ENCODE measurements at regions not wholly inside any gene's neighbourhood (a gene's known extent, or its start where the extent isn't known, plus 50 kb on each side); places are given as distances from the start of the nearest gene placed in this dataset.
"Not testable (repeated sequence)": the region's sequence is repeated elsewhere in the genome, so short reads cannot be mapped to it uniquely, and the experiment has no call there.

DNA sequence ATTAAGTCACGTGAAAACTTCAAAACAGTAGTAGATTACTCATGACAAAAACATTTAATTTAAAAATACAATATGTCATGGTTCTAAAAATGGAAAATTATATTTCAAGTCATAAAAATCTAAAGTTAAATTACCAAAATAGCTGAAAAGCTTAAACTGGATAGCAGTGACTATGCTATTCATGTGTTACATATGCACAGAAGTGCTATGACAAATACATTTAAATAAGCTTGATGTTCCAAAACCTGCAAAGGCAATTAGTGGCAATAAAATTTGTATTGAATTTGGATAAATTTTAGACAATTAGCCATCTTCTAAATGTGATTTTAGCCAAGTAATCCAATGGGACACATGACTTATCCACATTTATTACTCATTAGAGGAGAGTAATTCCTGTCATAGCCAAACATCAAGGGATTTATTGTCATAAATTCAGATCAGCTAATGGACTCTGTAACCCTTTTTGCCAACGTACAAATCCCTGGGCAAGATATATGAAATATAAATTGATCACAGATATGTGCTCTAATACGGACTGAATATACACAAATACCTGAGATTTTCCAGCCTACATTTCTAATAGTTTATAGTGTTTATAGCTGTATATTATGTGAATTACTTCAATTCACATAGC is 419.4 kb downstream of the ISL1 start:
- no peak for DNase-seq

DNA sequence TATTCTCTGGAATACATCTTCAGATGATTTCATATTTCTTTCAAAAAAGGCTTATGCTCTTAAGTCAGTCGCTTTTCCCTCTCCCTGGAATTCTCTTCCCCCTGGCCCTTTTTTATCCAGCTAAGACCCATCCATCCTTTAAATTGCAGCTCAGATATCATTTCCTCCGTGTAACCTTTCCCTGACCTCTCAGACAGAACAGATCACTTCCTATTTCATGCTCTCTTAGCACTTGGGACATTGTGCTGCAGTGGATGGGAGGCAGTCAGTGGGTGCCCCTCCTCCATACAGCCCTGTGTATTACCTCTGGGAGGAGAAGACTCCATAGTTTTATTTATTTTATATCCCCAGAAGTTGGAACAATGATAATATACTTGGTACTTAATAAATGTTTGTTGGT is 423.4 kb downstream of the ISL1 start:
- DNase-seq: no peak

DNA sequence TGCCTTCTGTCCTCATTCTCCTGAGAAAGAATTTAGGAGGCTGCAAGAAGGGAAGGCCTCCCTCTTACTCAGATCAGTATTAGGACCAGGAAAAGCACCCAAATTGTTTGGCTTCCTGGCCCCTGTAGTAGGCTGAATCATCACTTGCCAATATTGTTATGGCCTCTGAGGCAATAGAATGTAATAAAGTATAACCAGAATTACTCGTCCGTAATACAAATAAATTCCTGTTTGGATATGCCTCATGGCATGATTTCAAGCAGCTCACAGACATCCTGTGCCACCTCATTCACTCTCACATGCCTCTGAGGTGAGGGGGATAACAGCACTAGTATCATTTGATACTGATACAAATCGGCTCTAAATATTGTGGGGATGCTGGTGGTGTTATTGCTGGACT is 427.3 kb downstream of the ISL1 start:
- DNase-seq: no peak

DNA sequence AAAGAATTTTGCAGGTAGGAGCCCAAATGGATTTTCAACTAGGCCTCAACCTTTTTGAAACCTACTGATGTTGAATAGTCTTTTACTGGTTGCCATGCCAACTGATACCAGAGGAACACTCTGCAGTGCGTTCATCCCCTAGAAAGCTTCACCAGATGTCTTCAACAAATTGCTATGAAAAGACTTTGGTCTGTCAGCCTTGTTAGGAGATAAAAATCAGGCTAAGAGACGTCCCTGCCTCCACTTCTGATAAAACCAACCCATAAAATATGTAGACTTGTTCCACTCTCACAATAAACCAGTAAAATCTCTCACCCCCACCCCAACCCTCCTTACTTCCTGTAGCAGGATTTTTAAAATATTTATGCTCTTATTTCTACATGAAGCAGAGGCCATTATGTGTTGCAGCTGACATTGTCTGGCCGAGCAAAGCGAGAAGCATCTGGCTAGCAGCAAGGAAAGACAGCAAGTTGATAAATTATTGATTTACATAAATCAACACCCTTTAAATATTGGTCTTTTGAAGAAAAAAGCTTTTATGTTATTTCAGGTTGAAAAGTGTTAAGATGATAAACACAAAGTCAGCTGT is 428.7 kb downstream of the ISL1 start:
- DNase-seq: no peak

DNA sequence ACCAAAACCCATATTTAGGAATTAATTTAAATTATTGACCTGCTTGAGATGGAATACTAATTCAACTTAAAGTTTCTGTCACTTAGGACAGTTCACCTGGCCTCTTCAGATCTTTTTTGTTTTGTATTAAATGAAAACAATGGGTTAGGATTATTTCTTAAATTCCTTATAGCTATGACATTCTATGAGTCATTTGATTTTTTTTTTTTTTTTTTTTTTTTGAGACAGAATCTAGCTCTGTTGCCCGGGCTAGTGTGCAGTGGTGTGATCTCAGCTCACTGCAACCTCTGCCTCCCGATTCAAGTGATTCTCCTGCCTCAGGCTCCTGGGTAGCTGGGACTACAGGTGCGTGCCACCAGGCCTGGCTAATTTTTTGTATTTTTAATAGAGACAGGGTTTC is 431.6 kb downstream of the ISL1 start:
- DNase-seq: not testable (repeated sequence)

DNA sequence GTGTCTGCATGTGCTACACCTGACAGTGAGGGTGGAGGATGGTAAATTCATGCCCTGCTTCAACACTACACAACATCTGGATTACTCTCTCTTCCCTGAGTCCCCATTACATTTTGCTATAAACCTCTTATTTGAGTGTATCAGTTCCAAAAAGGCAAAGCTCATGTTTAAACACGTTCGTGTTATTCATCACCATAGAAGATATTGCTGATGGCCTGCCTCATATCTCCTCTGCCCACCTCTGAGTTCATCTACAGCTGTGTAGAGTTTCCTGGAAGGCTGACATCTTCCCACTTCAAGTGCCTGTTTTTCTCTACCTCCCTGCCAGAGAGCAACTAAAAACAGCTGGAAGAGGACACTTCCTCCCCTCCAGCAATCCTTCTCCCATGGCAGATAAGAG is 433.2 kb downstream of the ISL1 start:
- no peak for DNase-seq

DNA sequence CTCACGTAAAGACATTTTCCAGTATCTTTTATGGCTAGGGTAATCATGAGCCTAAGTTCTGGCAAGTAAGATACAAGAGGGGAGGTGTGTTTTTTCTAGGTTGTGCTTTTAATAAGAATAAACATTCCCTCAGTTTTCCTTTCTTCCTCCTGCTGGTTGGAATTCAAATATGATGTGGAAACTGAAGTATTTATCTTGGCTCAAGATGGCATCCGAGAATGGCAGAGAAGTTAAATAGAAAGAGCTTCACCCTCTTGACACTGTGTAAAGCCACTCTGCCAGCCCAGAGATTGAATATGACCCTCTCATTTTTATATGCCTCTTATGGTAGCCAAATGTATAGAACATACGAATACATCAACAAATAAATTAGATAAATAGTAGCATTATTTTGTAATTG is 438.4 kb downstream of the ISL1 start:
- DNase-seq: no peak

DNA sequence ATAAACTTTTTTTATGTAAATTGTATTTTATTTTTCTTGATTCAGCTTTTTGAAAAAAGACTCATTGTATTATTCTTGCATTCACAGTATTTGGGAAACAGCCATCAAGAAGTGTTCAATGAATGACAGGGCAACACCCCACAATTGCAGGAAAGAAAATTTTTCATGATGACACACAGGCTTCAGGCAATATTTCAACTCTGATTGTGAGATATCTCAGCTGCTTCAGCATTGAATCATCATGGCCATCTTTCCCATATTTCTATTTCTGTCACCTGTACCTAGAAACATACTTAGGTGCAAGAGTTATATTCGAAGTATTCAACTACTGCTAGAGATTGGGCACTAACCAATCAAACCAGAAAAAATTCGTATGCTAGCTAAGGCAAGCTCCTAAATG is 446.0 kb downstream of the ISL1 start:
- DNase-seq: no peak

DNA sequence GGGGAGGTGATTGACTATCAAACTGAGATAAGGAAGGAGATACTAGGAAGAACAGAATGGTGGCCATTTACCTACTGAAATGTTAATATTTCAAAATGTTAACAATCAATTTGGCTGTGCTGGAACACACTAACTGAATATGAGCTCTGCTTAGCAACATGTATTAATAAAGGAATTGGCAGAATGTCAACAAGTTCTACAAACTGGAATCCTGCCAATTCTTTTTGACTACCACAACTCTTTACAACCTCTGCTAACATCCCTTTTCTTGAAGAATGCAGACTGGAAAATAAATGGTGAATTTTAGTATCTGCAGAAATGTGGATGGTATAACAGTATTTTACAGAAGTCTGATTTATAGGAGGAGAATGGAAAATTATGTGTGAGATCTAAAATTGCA is 446.4 kb downstream of the ISL1 start:
- no peak for DNase-seq

DNA sequence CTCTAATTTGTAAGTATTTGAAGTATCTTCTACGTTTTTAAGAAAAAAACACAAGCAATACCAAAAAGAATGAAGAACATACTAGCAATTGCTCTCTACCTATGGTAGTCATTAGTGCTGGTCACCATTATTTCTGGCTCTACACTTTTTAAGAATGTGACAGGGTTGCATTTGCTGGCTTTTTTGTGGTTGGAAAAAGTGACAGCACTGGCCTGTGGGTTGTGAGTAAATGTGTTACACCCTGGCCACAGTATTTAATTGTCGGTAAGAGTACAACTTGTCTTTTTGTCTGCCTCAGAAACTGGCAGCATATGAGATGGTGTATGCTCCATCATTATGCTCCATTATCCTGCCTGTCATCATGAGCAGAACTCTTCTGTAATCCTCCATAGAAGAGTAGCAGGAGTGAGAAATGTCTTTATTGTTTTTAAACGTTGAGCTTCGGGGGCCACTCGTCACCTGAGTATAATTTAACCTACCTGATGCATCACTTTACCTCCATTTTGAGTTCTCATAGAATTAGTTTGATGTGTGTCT is 449.8 kb downstream of the ISL1 start:
- DNase-seq: no peak

DNA sequence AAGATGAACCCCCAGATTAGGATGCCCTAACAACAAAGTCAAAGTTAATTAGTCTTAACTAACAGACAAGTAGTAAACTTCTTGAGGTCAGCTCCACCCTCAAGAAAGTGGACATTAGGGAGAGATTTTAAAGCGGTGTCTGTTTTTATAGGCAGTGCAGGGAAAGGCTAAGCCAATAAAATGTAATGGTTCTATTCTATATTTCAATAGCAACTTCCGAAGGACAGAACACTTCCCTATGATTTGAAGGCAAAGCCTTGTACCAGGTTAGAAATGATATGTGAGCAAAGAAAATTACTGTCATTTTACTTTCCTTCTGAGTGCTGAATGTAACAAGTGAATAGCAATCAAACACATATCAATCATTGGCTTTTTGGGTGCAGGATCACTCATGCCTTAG is 455.2 kb downstream of the ISL1 start:
- DNase-seq: no peak

DNA sequence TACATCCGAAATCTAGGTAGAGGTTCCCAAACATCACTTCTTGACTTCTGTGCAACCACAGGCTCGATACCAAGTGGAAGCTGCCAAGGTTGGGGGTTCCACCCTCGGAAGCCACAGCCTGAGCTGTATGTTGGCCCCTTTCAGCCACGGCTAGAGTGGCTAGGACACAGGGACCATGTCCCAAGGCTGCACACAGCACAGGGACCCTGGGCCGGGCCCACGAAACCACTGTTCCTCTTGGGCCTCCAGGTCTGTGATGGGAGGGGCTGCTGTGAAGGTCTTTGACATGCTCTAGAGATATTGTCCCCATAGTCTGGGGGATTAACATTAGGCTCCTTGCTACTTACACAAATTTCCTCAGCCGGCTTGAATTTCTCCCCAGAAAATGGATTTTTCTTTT is 460.6 kb downstream of the ISL1 start:
- DNase-seq: no peak

DNA sequence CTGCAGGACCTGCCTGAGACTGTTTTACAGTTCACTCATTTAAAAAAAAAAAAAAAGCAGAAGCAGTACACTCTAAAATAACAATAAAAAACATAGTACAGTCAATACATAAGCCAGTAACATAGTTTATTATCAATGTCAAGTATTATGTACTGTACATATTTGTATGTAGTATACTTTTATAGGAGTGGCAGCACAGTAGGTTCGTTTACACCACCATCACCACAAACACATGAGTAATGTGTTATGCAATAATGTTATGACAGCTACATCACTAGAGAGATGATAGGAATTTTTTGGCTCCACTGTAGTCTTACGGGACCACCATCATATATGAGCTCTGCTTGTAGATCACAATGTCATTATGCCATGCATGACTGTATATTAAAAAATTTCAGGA is 462.8 kb downstream of the ISL1 start:
- DNase-seq: no peak

DNA sequence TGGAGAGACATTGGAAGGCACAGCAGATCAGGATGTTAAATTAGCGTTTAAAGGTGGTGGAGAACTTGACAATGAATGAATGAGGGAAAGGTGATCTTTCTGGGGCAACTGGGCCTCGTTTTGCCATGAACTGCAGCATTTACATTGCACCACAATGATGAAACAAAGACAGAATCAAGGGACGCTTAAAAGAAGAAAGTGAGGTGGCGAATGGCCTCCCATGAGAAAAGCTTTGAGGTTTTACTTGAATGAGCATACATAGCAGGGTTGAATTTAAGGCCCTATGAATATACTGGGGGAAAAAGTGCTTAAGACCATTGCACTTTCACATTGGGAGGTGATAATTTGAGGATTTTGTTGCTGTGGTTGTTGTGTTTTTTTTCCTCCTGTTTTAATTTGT is 476.4 kb downstream of the ISL1 start:
- DNase-seq: no peak

DNA sequence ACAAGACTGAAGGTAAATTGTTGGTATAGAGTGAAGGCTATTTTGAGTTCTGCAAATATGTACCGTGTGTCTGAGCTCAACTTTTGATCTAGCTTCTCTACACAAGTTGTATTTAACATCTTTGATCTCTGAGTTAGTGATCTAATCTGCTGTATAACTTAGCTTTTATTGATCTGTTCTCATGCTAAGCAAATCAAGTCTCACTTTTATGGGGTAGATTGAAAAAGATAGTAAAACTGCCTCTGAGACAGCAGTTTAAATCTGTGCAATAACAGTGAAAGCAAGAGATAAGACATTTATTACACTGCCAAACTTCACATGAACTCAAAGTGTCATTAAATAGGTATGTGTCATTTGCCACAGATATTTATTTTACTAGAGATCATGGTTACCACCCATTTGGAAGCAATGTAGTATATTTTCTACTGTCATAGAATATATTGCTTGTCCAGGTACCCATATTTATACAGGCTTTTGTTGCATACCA is 477.3 kb downstream of the ISL1 start:
- DNase-seq: no peak

DNA sequence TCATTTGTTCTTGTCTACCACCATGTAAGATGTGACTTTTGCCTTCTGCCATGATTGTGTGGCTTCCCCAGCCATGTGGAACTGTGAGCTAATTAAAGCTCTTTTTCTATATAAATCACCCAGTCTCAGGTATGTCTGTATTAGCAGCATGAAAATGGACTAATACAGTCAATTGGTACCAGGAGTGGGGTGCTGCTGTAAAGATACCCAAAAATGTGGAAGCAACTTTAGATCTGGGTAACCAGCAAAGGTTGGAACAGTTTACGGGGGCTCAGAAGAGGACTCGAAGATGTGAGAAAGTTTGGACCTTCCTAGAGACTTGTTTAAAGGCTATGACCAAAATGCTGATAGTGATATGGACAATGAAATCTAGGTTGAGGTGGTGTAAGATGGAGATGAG is 488.9 kb downstream of the ISL1 start:
- no peak for DNase-seq

DNA sequence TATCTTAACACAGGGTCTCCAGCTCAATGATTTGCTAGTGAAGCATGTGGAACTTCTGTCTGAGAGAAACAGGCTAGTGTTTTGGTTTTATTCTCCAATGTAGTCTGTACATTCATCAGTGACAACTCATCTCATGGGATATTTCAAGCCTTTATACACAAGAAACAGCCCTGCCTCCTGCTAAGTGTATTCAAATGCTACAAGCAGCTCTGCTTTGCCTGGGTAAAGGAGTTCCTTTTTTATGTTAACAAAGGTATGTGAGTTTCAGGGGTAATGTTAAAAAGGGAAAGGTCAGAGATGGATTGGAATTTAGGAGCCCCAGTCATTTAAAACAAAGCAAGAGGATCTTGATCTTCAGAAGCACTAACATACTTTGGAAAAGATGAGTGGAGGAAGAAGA is 498.7 kb downstream of the ISL1 start:
- DNase-seq: no peak

DNA sequence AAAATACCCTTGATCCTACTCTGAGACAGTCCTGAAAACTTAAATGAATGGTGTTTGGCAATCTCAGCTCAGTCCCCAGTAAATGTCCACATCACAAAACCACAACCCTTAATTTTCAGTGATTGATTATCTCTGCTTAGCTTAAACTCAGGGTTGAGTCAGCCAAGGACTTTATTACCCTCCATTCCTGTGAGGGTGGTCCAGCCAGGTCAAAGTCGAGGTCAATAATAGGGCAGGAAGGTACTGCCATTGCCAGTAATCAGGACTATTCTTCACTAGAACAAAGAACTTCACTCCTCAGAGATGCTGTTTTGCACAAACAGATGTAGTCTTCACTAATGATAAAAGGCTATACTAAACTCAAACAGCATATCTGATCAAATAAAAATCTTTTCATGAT is 499.4 kb downstream of the ISL1 start:
- no peak for DNase-seq

DNA sequence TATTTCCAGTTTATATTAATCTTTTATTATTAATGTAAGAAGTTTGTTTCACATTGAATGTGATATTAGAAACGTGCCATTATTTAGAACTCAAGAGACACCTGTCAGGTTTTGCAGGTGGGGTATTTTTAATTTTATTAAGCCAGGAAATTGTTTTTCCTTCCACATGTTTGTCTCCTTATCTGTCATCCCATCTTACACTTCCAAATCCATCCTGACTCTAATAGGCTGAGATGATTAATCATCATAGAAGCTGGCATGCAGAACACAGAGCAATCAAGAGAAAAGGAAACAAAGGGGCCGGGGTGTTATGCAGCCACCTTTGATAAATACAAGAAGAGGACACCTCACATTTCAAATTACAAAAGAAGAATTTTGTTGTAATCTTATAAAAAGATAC is 506.5 kb downstream of the ISL1 start:
- DNase-seq: no peak

DNA sequence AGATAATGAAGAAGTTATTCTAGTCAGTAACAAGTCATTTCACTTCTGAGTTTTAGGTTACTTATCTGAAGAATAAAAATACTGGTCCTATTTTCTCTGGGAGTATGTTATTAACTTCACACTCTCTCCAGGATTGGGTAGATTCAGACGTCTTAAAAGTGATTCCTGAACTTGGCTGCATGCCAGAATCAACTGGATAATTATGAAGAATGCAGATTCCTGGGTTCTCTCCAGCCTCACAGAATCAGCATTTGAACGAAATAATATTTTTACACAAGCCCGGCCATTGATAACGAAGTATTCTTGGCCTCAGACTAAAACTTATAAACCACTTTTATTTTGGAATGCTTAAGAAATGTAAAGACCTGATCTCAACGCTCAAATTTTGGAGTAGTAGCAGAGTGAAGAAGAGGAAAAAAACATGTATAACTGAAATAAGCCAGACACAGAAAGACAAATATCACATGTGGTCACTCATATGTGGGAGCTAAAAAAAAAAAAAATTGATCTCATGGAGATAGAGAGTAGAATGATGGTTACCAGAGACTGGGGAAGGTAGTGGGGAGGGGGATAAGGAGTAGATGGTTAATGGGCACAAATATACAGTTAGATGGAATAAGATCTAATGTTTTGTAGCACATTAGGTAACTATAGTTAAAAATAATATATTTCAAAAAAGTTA is 507.3 kb downstream of the ISL1 start:
- no peak for DNase-seq

DNA sequence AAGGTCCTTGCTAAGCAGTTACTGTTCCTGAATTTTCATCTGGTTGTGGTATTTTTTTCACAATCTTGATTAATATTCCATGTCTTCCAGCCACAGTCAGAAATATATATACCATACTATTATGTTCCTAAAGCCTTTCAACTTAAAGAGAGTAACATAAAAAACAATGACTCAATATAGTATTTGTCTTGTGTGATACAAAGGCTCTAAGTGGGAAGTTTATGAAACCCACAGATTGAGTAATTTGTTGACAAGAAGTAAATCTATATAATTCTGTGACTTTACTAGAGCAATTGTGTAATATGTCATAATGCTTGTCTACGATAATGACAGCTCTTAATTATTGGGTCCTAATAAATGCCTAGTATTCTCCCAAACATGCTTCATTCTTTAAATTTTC is 509.4 kb downstream of the ISL1 start:
- DNase-seq: no peak

DNA sequence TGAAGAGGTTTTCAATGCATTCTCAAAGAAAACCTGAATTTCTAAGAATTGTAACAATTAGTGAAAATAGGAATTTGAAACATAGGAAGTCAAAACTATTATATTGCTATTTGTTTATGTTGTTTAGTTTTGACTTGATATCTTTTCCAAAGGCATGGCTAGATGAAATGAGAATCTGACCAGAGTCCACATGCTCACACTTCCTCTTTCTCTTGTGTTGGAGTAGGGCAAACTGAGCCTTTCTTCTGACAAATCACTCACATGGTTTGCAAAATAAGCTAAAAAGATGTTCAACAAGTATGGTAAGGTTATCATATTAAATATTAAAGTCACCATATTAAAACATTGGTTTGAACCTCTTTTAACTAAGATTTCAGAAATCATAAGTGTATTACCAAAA is 512.6 kb downstream of the ISL1 start:
- DNase-seq: no peak

DNA sequence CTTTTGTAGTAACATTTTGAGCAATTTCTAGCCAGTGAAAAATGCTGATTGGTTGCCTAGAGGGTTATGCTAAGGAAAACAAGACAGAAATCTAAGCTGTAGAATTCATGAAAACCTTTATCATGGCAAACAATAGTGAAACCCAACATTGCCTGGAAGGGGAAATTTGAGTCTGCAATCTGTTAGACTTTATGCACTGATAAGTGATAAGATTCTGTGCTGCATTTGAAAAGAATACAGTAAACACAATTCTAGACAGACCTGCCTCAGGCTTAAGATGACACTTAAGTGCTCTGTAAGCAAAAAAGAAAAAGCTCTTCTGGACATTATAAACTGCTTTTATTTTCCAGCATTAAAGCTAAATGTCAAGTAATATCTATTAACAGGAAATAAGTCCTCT is 519.3 kb downstream of the ISL1 start:
- DNase-seq: no peak

DNA sequence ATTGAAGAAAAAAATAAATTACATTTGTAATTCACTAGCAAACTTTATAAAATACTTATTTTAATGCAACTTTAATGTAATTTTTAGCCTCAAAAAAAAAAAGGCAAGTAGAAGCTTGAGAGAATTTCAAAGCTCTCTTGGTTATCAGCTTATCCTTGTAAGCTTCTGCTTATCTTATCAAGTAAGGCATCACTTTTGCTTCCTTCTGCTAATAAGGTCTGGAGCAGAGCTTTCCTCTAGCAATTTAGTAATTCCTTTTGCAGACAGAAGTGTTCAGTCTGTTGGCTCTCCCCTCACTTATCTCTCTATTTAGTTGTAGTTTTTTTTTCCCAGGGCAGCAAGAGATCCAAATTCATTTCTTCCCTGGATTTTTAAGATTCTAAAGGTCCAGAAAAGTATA is 525.0 kb downstream of the ISL1 start:
- no peak for DNase-seq

Data from activated CD4-positive, alpha-beta T cell treated with anti-CD3 and anti-CD28 coated beads, Interleukin-10, Interleukin-2, amounts not matched to agents 100 ng/mL and 50 ng/mL, durations not matched to agents 16 hours and 8 hours (primary cell).